ENCODE measurements at regions not wholly inside any gene's neighbourhood (a gene's known extent, or its start where the extent isn't known, plus 50 kb on each side); places are given as distances from the start of the nearest gene placed in this dataset.

- no peak for TF ChIP-seq RAD21 (IDR thresholded peaks at IDR 0.05; ENCODE audit: low read depth)
- no peak for TF ChIP-seq NFIC (IDR thresholded peaks at IDR 0.05)
Measured at GRCh38 chrX:123083924-123084323, 100.2 kb upstream of the GRIA3 start.
